ENCODE measurements at regions not wholly inside any gene's neighbourhood (a gene's known extent, or its start where the extent isn't known, plus 50 kb on each side); places are given as distances from the start of the nearest gene placed in this dataset.

DNA sequence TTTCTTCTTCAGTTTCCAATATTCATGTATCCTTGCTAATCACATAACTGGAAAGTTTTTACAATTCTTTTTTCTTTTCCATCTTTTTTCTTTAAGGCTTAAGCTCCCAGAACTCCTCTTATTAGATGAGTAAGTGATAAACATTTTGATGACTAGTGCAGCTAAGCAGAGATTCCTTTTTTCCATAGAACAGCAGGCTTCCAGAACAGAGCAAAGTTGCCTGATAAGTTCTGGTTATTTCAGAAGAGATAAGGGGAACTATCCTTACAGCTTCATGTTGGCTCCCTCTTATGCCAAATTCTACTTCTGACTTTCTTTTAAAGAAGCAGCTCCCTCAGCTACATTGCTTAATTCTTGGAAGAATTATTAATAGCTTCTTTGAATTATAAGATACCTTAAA lies 194.7 kb upstream of the FAR2 start:
- Mint-ChIP-seq H3K9me3 (no peaks in the 10 kb centered on the region), H3K4me3 (no peak overlapping the region), H3K36me3 (ENCODE audit: insufficient read depth in 1 of 3, low read depth in 3 of 3) (no peaks in the 10 kb centered on the region), H3K27me3 (ENCODE audit: low read depth) (no peaks in the 10 kb centered on the region), H3K27ac (no peak overlapping the region; a peak in 1 of 7 replicates), H3K4me1 (peaks cover 15 to 22% of the 10 kb centered on the region in 2 experiments)
- Histone ChIP-seq H2BK12ac (ENCODE audit: insufficient read length, low read depth, low read length) (no peak overlapping the region), H2AFZ (ENCODE audit: low read length) (no peak overlapping the region), H3T11ph (ENCODE audit: low read length) (no peak overlapping the region), H3K56ac (ENCODE audit: insufficient read length, low read depth, low read length) (no peak overlapping the region), H3K23ac (ENCODE audit: insufficient read length, low read depth, low read length) (no peak overlapping the region), H2BK15ac (ENCODE audit: low read depth, low read length) (no peak overlapping the region), H2BK5ac (ENCODE audit: insufficient read length, low read length) (no peak overlapping the region), H2BK120ac (ENCODE audit: low read depth, low read length, poor library complexity, severe bottlenecking) (no peak overlapping the region), H3K9ac (ENCODE audit: extremely low read depth, insufficient read length, low read length) (no peak overlapping the region), H4K91ac (ENCODE audit: insufficient read length, low read depth, low read length) (no peak overlapping the region), H2BK20ac (ENCODE audit: low read depth, low read length, poor library complexity, severe bottlenecking) (no peak overlapping the region), H2AK5ac (ENCODE audit: insufficient read length, low read length) (no peak overlapping the region), H3K4me2 (ENCODE audit: insufficient read depth, insufficient read length, low read length) (no peak overlapping the region), H3K27ac (ENCODE audit: insufficient read length, low read depth, low read length) (no peak overlapping the region), H3K4ac (ENCODE audit: low read depth, low read length) (no peak overlapping the region), H4K8ac (replicated peaks; ENCODE audit: insufficient read length, low read depth, low read length) (no peak overlapping the region), H4K20me1 (ENCODE audit: control insufficient read depth, insufficient read depth, insufficient read length) (no peaks in the 10 kb centered on the region), H4K5ac (ENCODE audit: insufficient read length, low read depth, low read length) (no peak overlapping the region), H3K18ac (ENCODE audit: insufficient read length, low read depth, low read length) (no peak overlapping the region), H3K14ac (ENCODE audit: insufficient read depth, low read length) (no peak overlapping the region), H3K79me2 (ENCODE audit: insufficient read depth, low read length) (no peaks in the 10 kb centered on the region), H3K4me1 (ENCODE audit: insufficient read depth, low read length) (peaks cover 4% of the 10 kb centered on the region; the same call in 1 of the 2 replicates), H3K27me3 (ENCODE audit: insufficient read depth, low read length) (no peaks in the 10 kb centered on the region), H3K79me1 (ENCODE audit: insufficient read depth, low read depth, low read length, poor library complexity, severe bottlenecking) (no peaks in the 10 kb centered on the region), H3K9me3 (ENCODE audit: control insufficient read depth, low read depth, low read length) (no peaks in the 10 kb centered on the region), H3K23me2 (ENCODE audit: insufficient read length, low read depth, low read length, poor library complexity, severe bottlenecking) (no peaks in the 10 kb centered on the region)
- TF ChIP-seq, protein P1, sequence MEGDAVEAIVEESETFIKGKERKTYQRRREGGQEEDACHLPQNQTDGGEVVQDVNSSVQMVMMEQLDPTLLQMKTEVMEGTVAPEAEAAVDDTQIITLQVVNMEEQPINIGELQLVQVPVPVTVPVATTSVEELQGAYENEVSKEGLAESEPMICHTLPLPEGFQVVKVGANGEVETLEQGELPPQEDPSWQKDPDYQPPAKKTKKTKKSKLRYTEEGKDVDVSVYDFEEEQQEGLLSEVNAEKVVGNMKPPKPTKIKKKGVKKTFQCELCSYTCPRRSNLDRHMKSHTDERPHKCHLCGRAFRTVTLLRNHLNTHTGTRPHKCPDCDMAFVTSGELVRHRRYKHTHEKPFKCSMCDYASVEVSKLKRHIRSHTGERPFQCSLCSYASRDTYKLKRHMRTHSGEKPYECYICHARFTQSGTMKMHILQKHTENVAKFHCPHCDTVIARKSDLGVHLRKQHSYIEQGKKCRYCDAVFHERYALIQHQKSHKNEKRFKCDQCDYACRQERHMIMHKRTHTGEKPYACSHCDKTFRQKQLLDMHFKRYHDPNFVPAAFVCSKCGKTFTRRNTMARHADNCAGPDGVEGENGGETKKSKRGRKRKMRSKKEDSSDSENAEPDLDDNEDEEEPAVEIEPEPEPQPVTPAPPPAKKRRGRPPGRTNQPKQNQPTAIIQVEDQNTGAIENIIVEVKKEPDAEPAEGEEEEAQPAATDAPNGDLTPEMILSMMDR (conservative IDR thresholded peaks at IDR 0.05): no peak
- no peak for DNase-seq

Data from H9 (cell line).